GM10266 (cell line): ENCODE measurements at regions not wholly inside any gene's neighbourhood (a gene's known extent, or its start where the extent isn't known, plus 50 kb on each side); places are given as distances from the start of the nearest gene placed in this dataset.
"Not testable (repeated sequence)": the region's sequence is repeated elsewhere in the genome, so short reads cannot be mapped to it uniquely, and the experiment has no call there.

Source experiments
- DNase-seq: peaks from one replicate; pipeline ENCODE4 v3.0.0; 2012; ENCODE audit errors: extremely low spot score
- TF ChIP-seq, protein P1 (sequence below): IDR thresholded peaks from 2 replicates; pipeline ENCODE4 v1.5.1; 2012; ENCODE audit warnings: mild to moderate bottlenecking, low read depth; ENCODE audit not compliant: control insufficient read depth, insufficient read depth; ENCODE audit errors: missing control alignments

DNA sequence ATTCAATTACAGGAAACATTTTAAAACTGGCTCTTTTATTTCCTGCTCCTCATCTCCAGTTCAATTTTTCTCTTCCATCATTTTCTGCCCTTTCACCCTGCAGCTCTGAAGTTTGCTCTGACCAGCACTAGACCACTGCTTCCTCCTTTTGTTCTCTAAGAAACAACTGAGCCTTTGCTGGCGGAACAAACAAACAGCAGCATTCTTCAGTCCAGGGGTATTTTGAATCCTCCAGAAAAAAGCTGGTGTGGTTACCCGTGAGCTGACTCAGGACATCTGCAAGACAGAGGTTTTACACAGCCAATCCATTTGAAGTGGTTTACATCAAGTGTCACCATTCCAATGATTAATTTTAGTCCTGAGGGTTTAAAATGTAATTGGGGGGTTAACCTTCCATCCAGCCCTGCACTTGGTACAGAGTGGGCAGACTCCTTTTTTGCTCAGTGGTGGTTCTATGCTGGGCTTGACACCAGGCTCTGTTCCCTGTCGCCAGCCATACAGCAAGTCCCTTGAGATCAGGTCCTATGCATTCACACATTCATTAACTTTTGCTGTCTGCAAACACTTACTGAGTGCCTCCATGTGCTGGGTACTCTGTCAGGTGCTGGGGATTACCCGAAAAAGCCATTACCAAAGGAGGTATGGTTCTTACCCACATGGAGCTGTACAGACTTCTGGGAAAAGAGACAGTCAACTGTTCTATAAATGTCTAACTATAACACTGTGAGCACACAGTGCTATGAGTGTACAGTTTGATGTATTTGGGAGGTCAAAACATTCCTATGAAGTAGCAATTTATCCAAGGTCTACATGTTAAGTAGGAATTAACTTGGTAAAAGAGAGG, 909.4 kb upstream of the GYPC start:
- no peak for DNase-seq
- TF ChIP-seq, protein P1, sequence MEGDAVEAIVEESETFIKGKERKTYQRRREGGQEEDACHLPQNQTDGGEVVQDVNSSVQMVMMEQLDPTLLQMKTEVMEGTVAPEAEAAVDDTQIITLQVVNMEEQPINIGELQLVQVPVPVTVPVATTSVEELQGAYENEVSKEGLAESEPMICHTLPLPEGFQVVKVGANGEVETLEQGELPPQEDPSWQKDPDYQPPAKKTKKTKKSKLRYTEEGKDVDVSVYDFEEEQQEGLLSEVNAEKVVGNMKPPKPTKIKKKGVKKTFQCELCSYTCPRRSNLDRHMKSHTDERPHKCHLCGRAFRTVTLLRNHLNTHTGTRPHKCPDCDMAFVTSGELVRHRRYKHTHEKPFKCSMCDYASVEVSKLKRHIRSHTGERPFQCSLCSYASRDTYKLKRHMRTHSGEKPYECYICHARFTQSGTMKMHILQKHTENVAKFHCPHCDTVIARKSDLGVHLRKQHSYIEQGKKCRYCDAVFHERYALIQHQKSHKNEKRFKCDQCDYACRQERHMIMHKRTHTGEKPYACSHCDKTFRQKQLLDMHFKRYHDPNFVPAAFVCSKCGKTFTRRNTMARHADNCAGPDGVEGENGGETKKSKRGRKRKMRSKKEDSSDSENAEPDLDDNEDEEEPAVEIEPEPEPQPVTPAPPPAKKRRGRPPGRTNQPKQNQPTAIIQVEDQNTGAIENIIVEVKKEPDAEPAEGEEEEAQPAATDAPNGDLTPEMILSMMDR = no peak

DNA sequence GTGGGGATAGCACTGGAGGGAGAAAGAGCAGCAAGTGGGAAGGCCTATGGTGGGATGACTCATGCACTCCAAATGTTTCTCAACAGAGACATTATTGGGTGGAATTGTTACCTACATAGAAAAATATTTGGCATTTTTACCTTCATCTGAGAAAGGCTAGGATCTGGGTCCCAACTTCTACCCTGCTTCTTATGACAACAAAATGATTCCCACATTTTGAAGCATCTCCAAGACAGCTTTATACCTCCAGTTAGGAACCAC, 908.9 kb upstream of the GYPC start:
- TF ChIP-seq, protein P1 = no peak
- DNase-seq = no peak

DNA sequence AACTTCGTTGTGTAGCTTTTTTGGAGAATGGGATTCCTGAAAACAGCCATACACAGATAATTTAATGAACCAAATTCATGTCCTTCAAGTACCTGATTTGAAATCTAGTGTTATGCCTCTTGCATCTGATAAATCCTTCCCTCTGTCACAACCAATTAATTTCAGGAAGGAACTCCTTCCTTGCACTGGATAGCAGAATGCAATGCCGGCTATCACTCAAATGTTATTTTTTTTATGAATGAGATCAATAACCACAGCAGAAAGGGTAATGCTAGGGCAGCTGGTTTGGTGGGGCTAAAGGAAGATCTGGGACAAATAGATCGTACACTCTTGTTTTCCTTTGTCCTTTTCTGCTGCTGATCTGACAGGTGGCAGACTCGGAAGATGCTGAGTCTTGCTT, 899.5 kb upstream of the GYPC start:
- TF ChIP-seq, protein P1 = no peak
- no peak for DNase-seq

DNA sequence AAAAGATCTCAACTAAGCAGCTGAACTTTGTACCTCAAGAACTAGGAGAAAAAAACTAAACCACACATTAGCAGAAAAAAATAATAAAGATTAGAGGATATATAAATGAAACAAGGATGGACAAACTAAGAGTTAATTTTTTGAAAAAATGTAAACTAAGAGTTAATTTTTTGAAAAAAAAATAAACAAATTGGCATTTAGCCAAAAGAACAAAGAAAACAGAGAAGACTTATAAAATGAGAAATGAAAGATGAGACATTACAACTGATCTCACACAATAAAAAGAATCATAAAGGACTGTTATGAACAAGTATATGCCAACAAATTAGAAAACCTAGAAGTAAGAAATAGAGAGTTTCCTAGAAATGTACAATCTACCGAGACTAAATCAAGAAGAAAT, 859.2 kb upstream of the GYPC start:
- DNase-seq = no peak
- TF ChIP-seq, protein P1 = no peak

DNA sequence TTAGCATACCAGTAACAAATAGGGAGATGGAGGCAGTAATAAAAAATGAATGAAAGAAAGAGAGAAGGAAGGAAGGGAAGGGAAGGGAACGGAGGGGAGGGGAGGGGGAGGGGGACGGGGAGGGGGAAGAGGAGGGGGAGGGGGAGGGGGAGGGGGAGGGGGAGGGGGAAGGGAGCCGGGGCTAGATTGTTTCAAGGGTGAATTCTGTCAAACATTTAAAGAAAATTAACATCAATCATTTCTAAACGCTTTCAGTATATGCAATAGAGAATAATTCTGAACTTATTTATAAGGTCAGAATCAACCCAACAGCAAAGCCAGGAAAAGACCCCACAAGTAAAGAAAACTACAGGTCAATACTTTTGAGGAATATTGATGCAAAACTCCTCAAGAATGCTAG, 858.8 kb upstream of the GYPC start:
- TF ChIP-seq, protein P1 = no peak

DNA sequence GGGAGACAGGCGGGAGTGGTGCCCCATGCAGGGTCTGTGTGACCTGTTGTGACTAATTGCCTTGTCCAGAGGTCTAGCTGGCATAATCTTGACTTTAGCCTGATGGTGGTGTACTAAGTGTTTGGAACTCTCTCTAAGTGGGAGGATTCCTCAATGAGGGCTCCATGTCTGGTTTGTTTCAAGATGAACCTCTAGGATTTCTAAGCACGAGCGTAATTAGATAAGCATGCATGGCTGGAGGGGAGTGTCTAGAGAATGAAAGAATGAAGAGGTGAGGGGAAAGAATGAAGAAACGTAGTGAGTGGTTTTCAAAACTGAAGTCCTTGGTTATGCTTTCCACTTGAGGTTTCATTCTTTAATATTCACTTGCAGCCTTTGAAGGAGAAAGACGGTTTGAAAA, 833.2 kb upstream of the GYPC start:
- TF ChIP-seq, protein P1 = no peak
- DNase-seq = no peak

More for the DNA sequence above, 858.8 kb upstream of the GYPC start:
- DNase-seq = no peak

DNA sequence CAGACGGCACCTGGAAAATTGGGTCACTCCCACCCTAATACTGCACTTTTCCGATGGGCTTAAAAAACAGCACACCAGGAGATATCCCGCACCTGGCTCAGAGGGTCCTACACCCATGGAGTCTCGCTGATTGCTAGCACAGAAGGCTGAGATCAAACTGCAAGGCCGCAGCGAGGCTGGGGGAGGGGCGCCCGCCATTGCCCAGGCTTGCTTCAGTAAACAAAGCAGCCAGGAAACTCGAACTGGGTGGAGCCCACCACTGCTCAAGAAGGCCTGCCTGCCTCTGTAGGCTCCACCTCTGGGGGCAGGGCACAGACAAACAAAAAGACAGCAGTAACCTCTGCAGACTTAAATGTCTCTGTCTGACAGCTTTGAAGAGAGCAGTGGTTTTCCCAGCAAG, 830.2 kb upstream of the GYPC start:
- DNase-seq = not testable (repeated sequence)

DNA sequence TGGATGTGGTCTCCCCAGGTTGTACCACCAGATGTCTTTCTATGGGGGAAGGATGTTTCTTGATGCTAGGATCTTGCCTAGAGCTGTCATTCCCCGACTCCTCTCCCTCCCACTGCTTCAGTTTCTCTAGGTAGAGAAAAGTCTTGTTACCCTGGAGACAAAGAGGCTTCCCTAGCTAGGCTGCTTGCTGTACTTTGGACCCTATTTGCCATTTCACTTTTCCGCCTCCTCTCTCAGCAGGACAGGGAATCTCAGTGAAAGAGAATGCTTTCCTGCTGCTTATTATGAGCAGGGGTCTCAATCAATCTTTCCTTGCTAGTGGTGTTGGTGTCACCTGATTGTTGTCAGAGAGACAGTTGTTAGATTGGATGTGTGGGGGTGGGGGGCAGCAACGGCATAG, 818.8 kb upstream of the GYPC start:
- no peak for DNase-seq
- TF ChIP-seq, protein P1 = no peak
